Activated naive CD8-positive, alpha-beta T cell treated with anti-CD3 and anti-CD28 coated beads, Interleukin-2, amount 10 ng/mL, durations not matched to agents 7 days and 5 days (primary cell): ENCODE measurements at regions not wholly inside any gene's neighbourhood (a gene's known extent, or its start where the extent isn't known, plus 50 kb on each side); places are given as distances from the start of the nearest gene placed in this dataset.

Experiments used
- ATAC-seq: fragments of 150-1000 bp; cut with Tn5 transposase; one replicate; pipeline ENCODE4 v1.10.0; 2021; ENCODE audit warnings: low read depth, moderate library complexity
- POLR2A ChIA-PET: fragments of 350-600 bp; sonication (Branson Sonifier 250); formaldehyde crosslinking; loops from one replicate; lab custom pipeline; 2021; ENCODE audit warnings: antibody characterized with exemption; lab: Charles Lee
- DNase-seq: peaks from one replicate; pipeline ENCODE4 v3.0.0; 2021
- H3K27ac Mint-ChIP-seq: one replicate; pipeline ENCODE4 v1.8.0; 2022; ENCODE audit warnings: mild to moderate bottlenecking, mixed read lengths
- H3K27me3 Mint-ChIP-seq: one replicate; pipeline ENCODE4 v1.8.0; 2022; ENCODE audit warnings: mild to moderate bottlenecking, moderate library complexity, mixed read lengths
- H3K36me3 Mint-ChIP-seq: one replicate; pipeline ENCODE4 v1.8.0; 2021; ENCODE audit warnings: mild to moderate bottlenecking, mixed read lengths
- H3K4me1 Mint-ChIP-seq: one replicate; pipeline ENCODE4 v1.8.0; 2021; ENCODE audit warnings: mixed read lengths
- H3K4me3 Mint-ChIP-seq: one replicate; pipeline ENCODE4 v1.8.0; 2022; ENCODE audit warnings: mild to moderate bottlenecking, moderate library complexity, mixed read lengths
- H3K9me3 Mint-ChIP-seq: one replicate; pipeline ENCODE4 v1.8.0; 2021; ENCODE audit warnings: mixed read lengths

- no peak for DNase-seq
- H3K4me3 Mint-ChIP-seq: no peak overlapping the region
- H3K27me3 Mint-ChIP-seq: peaks cover 2% of the 10 kb centered on the region
- H3K4me1 Mint-ChIP-seq: no peaks in the 10 kb centered on the region
- H3K27ac Mint-ChIP-seq: no peak overlapping the region
- H3K36me3 Mint-ChIP-seq: no peaks in the 10 kb centered on the region
- POLR2A ChIA-PET: no interaction called here
- H3K9me3 Mint-ChIP-seq: no peaks in the 10 kb centered on the region
- ATAC-seq: no peak
Observed at GRCh38 chr5:112648264-112648663, 89.4 kb upstream of the APC start.

GRCh38 chr5:112649882-112650281 is 87.8 kb upstream of the APC start:
- Mint-ChIP-seq H3K36me3 (no peaks in the 10 kb centered on the region), H3K9me3 (no peaks in the 10 kb centered on the region), H3K27me3 (peaks cover 2% of the 10 kb centered on the region), H3K4me3 (no peak overlapping the region), H3K4me1 (no peaks in the 10 kb centered on the region), H3K27ac (no peak overlapping the region)
- POLR2A ChIA-PET: no interaction called here
- ATAC-seq (no peak), DNase-seq (no peak)

- no peak overlapping the region for H3K4me3 Mint-ChIP-seq
- no peaks in the 10 kb centered on the region for H3K36me3 Mint-ChIP-seq
- no peak overlapping the region for H3K27ac Mint-ChIP-seq
- no peak for ATAC-seq
- POLR2A ChIA-PET: no interaction called here
- no peaks in the 10 kb centered on the region for H3K4me1 Mint-ChIP-seq
- no peaks in the 10 kb centered on the region for H3K9me3 Mint-ChIP-seq
- no peak for DNase-seq
- peaks cover 4% of the 10 kb centered on the region for H3K27me3 Mint-ChIP-seq
Observed at GRCh38 chr5:112653638-112654205, 84.0 kb upstream of the APC start.

DNA sequence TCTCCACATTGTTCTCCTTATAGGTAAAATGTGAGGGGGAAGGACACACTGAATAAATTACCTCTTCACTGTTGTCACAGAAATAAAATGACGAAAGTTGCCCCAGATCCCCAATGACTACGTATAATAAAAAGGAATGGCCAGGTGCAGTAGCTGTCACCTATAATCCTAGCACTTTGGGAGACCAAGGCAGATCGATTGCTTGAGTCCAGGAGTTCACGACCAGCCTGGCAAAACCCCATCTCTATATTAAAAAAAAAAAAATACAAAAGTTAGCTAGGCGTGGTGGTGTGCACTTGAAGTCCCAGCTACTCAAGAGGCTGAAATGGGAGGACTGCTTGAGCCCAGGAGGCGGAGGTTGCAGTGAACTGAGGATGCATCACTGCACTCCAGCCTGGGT is 82.2 kb upstream of the APC start:
- no peaks in the 10 kb centered on the region for H3K4me1 Mint-ChIP-seq
- H3K36me3 Mint-ChIP-seq: no peaks in the 10 kb centered on the region
- H3K27me3 Mint-ChIP-seq: peaks cover 6% of the 10 kb centered on the region
- H3K4me3 Mint-ChIP-seq: no peak overlapping the region
- no peak overlapping the region for H3K27ac Mint-ChIP-seq
- DNase-seq (no peak), ATAC-seq (no peak)
- POLR2A ChIA-PET: no interaction called here
- peaks cover 3% of the 10 kb centered on the region for H3K9me3 Mint-ChIP-seq

GRCh38 chr5:112656451-112656850 is 81.2 kb upstream of the APC start:
- Mint-ChIP-seq H3K36me3 (no peaks in the 10 kb centered on the region), H3K4me3 (no peak overlapping the region), H3K4me1 (no peaks in the 10 kb centered on the region), H3K27me3 (peaks cover 15% of the 10 kb centered on the region), H3K9me3 (peaks cover 3% of the 10 kb centered on the region), H3K27ac (no peak overlapping the region)
- ATAC-seq: no peak
- POLR2A ChIA-PET: no interaction called here
- DNase-seq: no peak

- POLR2A ChIA-PET: no interaction called here
- no peak overlapping the region for H3K4me3 Mint-ChIP-seq
- no peaks in the 10 kb centered on the region for H3K36me3 Mint-ChIP-seq
- ATAC-seq (no peak), DNase-seq (no peak)
- no peak overlapping the region for H3K27ac Mint-ChIP-seq
- H3K4me1 Mint-ChIP-seq: no peaks in the 10 kb centered on the region
- peaks cover 20% of the 10 kb centered on the region for H3K27me3 Mint-ChIP-seq
- H3K9me3 Mint-ChIP-seq: peaks cover 3% of the 10 kb centered on the region
Observed at GRCh38 chr5:112657804-112658203, 79.9 kb upstream of the APC start.

DNA sequence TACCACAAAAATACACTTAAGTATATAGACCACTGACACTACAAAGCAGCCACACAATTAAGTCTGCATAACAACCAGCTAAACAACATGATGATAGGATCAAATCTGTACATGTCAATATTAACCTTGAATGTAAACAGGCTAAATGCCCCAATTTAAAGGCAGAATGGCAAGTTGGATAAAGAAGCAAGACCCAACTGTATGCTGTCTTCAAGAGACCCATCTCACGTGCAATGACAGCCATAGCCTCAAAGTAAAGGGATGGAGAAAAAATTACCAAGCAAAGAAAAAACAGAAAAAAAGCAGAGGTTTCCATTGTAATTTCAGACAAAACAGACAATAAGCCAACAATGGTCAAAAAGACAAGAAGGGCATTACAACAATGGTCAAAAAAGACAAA is 77.3 kb upstream of the APC start:
- DNase-seq (no peak), ATAC-seq (no peak)
- Mint-ChIP-seq H3K4me1 (no peaks in the 10 kb centered on the region), H3K9me3 (peaks cover 3% of the 10 kb centered on the region), H3K4me3 (no peak overlapping the region), H3K36me3 (no peaks in the 10 kb centered on the region), H3K27me3 (peaks cover 18% of the 10 kb centered on the region), H3K27ac (no peak overlapping the region)
- POLR2A ChIA-PET: no interaction called here

DNA sequence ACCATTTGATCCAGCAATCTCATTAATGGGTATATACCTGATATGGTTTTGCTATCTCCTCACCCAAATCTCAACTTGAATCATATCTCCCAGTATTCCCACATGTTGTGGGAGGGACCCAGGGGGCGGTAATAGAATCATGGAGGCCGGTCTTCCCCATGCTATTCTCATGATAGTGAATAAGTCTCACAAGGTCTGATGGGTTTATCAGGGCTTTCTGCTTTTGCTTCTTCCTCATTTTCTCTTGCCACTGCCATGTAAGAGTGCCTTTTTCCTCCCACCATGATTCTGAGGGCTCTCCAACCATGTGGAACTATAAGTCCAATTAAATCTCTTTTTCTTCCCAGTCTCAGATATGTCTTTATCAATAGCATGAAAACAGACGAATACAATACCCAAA is 74.5 kb upstream of the APC start:
- Mint-ChIP-seq H3K36me3 (no peaks in the 10 kb centered on the region), H3K4me1 (no peaks in the 10 kb centered on the region), H3K27ac (no peak overlapping the region), H3K9me3 (peaks cover 3% of the 10 kb centered on the region), H3K4me3 (no peak overlapping the region), H3K27me3 (peaks cover 16% of the 10 kb centered on the region)
- ATAC-seq (no peak), DNase-seq (no peak)
- POLR2A ChIA-PET: no interaction called here

- Mint-ChIP-seq H3K9me3 (no peaks in the 10 kb centered on the region), H3K27me3 (peaks cover 3% of the 10 kb centered on the region), H3K4me1 (no peaks in the 10 kb centered on the region), H3K36me3 (no peaks in the 10 kb centered on the region), H3K4me3 (no peak overlapping the region), H3K27ac (no peak overlapping the region)
- no peak for DNase-seq
- POLR2A ChIA-PET: no interaction called here
- no peak for ATAC-seq
Observed at GRCh38 chr5:112668016-112668415, 69.7 kb upstream of the APC start.

- Mint-ChIP-seq H3K36me3 (no peaks in the 10 kb centered on the region), H3K27ac (no peak overlapping the region), H3K9me3 (no peaks in the 10 kb centered on the region), H3K4me1 (no peaks in the 10 kb centered on the region), H3K4me3 (no peak overlapping the region), H3K27me3 (peaks cover 3% of the 10 kb centered on the region)
- POLR2A ChIA-PET: no interaction called here
- no peak for DNase-seq
- no peak for ATAC-seq
Observed at GRCh38 chr5:112668911-112669310, 68.8 kb upstream of the APC start.

GRCh38 chr5:112669328-112669963 is 68.2 kb upstream of the APC start:
- POLR2A ChIA-PET: no interaction called here
- no peak overlapping the region for H3K27ac Mint-ChIP-seq
- DNase-seq (no peak), ATAC-seq (no peak)
- no peaks in the 10 kb centered on the region for H3K4me1 Mint-ChIP-seq
- H3K9me3 Mint-ChIP-seq: no peaks in the 10 kb centered on the region
- no peaks in the 10 kb centered on the region for H3K36me3 Mint-ChIP-seq
- peaks cover 3% of the 10 kb centered on the region for H3K27me3 Mint-ChIP-seq
- no peak overlapping the region for H3K4me3 Mint-ChIP-seq

GRCh38 chr5:112671687-112672086 is 66.0 kb upstream of the APC start:
- DNase-seq: no peak
- Mint-ChIP-seq H3K36me3 (no peaks in the 10 kb centered on the region), H3K4me3 (no peak overlapping the region), H3K4me1 (no peaks in the 10 kb centered on the region), H3K9me3 (no peaks in the 10 kb centered on the region), H3K27me3 (peaks cover 12% of the 10 kb centered on the region), H3K27ac (no peak overlapping the region)
- POLR2A ChIA-PET: no interaction called here
- ATAC-seq: no peak

DNA sequence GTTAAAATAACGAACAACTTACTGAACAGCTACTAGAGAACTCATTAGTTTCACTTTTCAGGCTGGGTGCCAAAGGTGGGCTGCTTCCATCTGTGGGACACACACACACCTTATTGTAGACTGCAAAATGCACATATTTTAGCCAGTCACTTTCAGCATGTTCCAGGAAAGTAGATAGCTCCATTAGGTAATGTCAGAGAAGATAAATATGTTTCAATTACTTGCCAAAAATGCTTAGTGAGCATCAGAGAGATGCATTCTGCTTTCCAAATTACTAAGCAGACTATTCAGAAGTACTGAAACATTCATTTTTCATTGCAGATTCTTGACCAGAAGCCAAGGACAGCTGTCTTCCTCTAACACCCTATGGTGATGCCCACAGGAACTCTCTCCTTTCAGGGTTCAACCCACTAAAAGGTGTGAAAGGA is 56.2 kb upstream of the APC start:
- ATAC-seq (no peak), DNase-seq (no peak)
- POLR2A ChIA-PET: no interaction called here
- H3K27me3 Mint-ChIP-seq: peaks cover 20% of the 10 kb centered on the region
- no peaks in the 10 kb centered on the region for H3K36me3 Mint-ChIP-seq
- no peak overlapping the region for H3K4me3 Mint-ChIP-seq
- H3K27ac Mint-ChIP-seq: no peak overlapping the region
- H3K4me1 Mint-ChIP-seq: no peaks in the 10 kb centered on the region
- H3K9me3 Mint-ChIP-seq: no peaks in the 10 kb centered on the region

- no peak overlapping the region for H3K27ac Mint-ChIP-seq
- H3K9me3 Mint-ChIP-seq: no peaks in the 10 kb centered on the region
- peaks cover 20% of the 10 kb centered on the region for H3K27me3 Mint-ChIP-seq
- DNase-seq (no peak), ATAC-seq (no peak)
- no peak overlapping the region for H3K4me3 Mint-ChIP-seq
- POLR2A ChIA-PET: no interaction called here
- no peaks in the 10 kb centered on the region for H3K4me1 Mint-ChIP-seq
- H3K36me3 Mint-ChIP-seq: no peaks in the 10 kb centered on the region
Observed at GRCh38 chr5:112682621-112683061, 55.0 kb upstream of the APC start.
